H9 (cell line): ENCODE measurements at regions not wholly inside any gene's neighbourhood (a gene's known extent, or its start where the extent isn't known, plus 50 kb on each side); places are given as distances from the start of the nearest gene placed in this dataset.

Experiments
- DNase-seq: peaks from one replicate; pipeline ENCODE4 v3.0.0-alpha.2; 2017
- H2AFZ ChIP-seq: one replicate; pipeline ENCODE4 v1.6.1; 2013; ENCODE audit warnings: mild to moderate bottlenecking, low read length, control low read depth, moderate library complexity
- H2AK5ac ChIP-seq: 2 replicates; pipeline ENCODE4 v1.6.1; 2013; ENCODE audit warnings: low read length, control low read depth, mixed read lengths; ENCODE audit not compliant: insufficient read length
- H2BK120ac ChIP-seq: one replicate; pipeline ENCODE4 v1.6.1; 2013; ENCODE audit warnings: low read depth, mild to moderate bottlenecking, low read length, control low read depth, inconsistent platforms; ENCODE audit not compliant: poor library complexity, severe bottlenecking
- H2BK12ac ChIP-seq: 2 replicates; pipeline ENCODE4 v1.6.1; 2013; ENCODE audit warnings: low read length, control low read depth, mixed read lengths, low read depth; ENCODE audit not compliant: insufficient read length
- H2BK15ac ChIP-seq: 2 replicates; pipeline ENCODE4 v1.6.1; 2013; ENCODE audit warnings: low read depth, low read length, control low read depth
- H2BK20ac ChIP-seq: one replicate; pipeline ENCODE4 v1.6.1; 2013; ENCODE audit warnings: low read depth, mild to moderate bottlenecking, low read length, control low read depth, inconsistent platforms; ENCODE audit not compliant: poor library complexity, severe bottlenecking
- H2BK5ac ChIP-seq: 2 replicates; pipeline ENCODE4 v1.6.1; 2013; ENCODE audit warnings: low read length, control low read depth, mixed read lengths; ENCODE audit not compliant: insufficient read length
- H3K14ac ChIP-seq: 2 replicates; pipeline ENCODE4 v1.6.1; 2013; ENCODE audit warnings: low read length, control low read depth; ENCODE audit not compliant: insufficient read depth
- H3K18ac ChIP-seq: 2 replicates; pipeline ENCODE4 v1.6.1; 2013; ENCODE audit warnings: low read depth, mild to moderate bottlenecking, mixed read lengths, low read length, control low read depth; ENCODE audit not compliant: insufficient read length
- H3K23ac ChIP-seq: 2 replicates; pipeline ENCODE4 v1.6.1; 2013; ENCODE audit warnings: low read length, control low read depth, mixed read lengths, low read depth; ENCODE audit not compliant: insufficient read length
- H3K23me2 ChIP-seq: 2 replicates; pipeline ENCODE4 v1.6.1; 2013; ENCODE audit warnings: low read depth, mild to moderate bottlenecking, mixed read lengths, low read length, control low read depth; ENCODE audit not compliant: insufficient read length, poor library complexity, severe bottlenecking
- H3K27ac ChIP-seq: 2 replicates; pipeline ENCODE4 v1.5.1; 2013; ENCODE audit warnings: low read length, control low read depth, mixed read lengths, low read depth; ENCODE audit not compliant: insufficient read length
- H3K27me3 ChIP-seq: 2 replicates; pipeline ENCODE4 v1.6.1; 2013; ENCODE audit warnings: low read length, control low read depth, inconsistent platforms; ENCODE audit not compliant: insufficient read depth
- H3K4ac ChIP-seq: 2 replicates; pipeline ENCODE4 v1.6.1; 2013; ENCODE audit warnings: low read depth, mild to moderate bottlenecking, control low read depth, inconsistent platforms, low read length, moderate library complexity
- H3K4me1 ChIP-seq: 2 replicates; pipeline ENCODE4 v1.6.1; 2013; ENCODE audit warnings: low read length, control low read depth, inconsistent platforms; ENCODE audit not compliant: insufficient read depth
- H3K4me2 ChIP-seq: 2 replicates; pipeline ENCODE4 v1.6.1; 2013; ENCODE audit warnings: low read length, control low read depth, mixed read lengths; ENCODE audit not compliant: insufficient read length, insufficient read depth
- H3K56ac ChIP-seq: 2 replicates; pipeline ENCODE4 v1.6.1; 2013; ENCODE audit warnings: low read depth, mild to moderate bottlenecking, mixed read lengths, low read length, control low read depth; ENCODE audit not compliant: insufficient read length
- H3K79me1 ChIP-seq: 2 replicates; pipeline ENCODE4 v1.6.1; 2013; ENCODE audit warnings: low read depth, mild to moderate bottlenecking, moderate library complexity, low read length, control low read depth, inconsistent platforms; ENCODE audit not compliant: insufficient read depth, poor library complexity, severe bottlenecking
- H3K79me2 ChIP-seq: 2 replicates; pipeline ENCODE4 v1.6.1; 2013; ENCODE audit warnings: low read length, control low read depth, inconsistent platforms; ENCODE audit not compliant: insufficient read depth
- H3K9ac ChIP-seq: 2 replicates; pipeline ENCODE4 v1.6.1; 2013; ENCODE audit warnings: low read length, control low read depth, mixed read lengths; ENCODE audit not compliant: insufficient read length; ENCODE audit errors: extremely low read depth
- H3K9me3 ChIP-seq: one replicate; pipeline ENCODE4 v1.6.1; 2013; ENCODE audit warnings: low read depth, low read length, inconsistent platforms; ENCODE audit not compliant: control insufficient read depth
- H3T11ph ChIP-seq: one replicate; pipeline ENCODE4 v1.6.1; 2013; ENCODE audit warnings: mild to moderate bottlenecking, low read length, control low read depth, inconsistent platforms
- H4K20me1 ChIP-seq: one replicate; pipeline ENCODE4 v1.6.1; 2013; ENCODE audit not compliant: control insufficient read depth, insufficient read length, insufficient read depth
- H4K5ac ChIP-seq: 2 replicates; pipeline ENCODE4 v1.6.1; 2013; ENCODE audit warnings: low read depth, mild to moderate bottlenecking, mixed read lengths, low read length, control low read depth; ENCODE audit not compliant: insufficient read length
- H4K8ac ChIP-seq: replicated peaks from 2 replicates; pipeline ENCODE4 v1.6.1; 2013; ENCODE audit warnings: low read length, control low read depth, mixed read lengths, low read depth; ENCODE audit not compliant: insufficient read length
- H4K91ac ChIP-seq: 2 replicates; pipeline ENCODE4 v1.6.1; 2013; ENCODE audit warnings: low read depth, mild to moderate bottlenecking, moderate library complexity, mixed read lengths, low read length, control low read depth; ENCODE audit not compliant: insufficient read length
- H3K27ac Mint-ChIP-seq, 3 experiments: 2 replicates in 2 of 3; 3 replicates in 1 of 3; pipeline ENCODE4 v1.8.0; 2020 to 2021; ENCODE audit warnings: mixed read lengths in 3 of 3, mild to moderate bottlenecking in 1 of 3, moderate library complexity in 1 of 3
- H3K27me3 Mint-ChIP-seq: 2 replicates; pipeline ENCODE4 v1.8.0; 2021; ENCODE audit warnings: low read depth, mild to moderate bottlenecking, moderate library complexity, mixed read lengths
- H3K36me3 Mint-ChIP-seq, 3 experiments: 2 replicates in 2 of 3; 3 replicates in 1 of 3; pipeline ENCODE4 v1.8.0; 2020 to 2021; ENCODE audit warnings: low read depth in 3 of 3, mixed read lengths in 3 of 3; ENCODE audit not compliant: insufficient read depth in 1 of 3
- H3K4me1 Mint-ChIP-seq, 2 experiments: 2 replicates each; pipeline ENCODE4 v1.8.0; 2020; ENCODE audit warnings: mixed read lengths in 2 of 2
- H3K4me3 Mint-ChIP-seq, 2 experiments: 2 replicates in 1 of 2; 3 replicates in 1 of 2; pipeline ENCODE4 v1.8.0; 2020 to 2021; ENCODE audit warnings: mild to moderate bottlenecking in 2 of 2, mixed read lengths in 2 of 2, moderate library complexity in 1 of 2
- H3K9me3 Mint-ChIP-seq, 2 experiments: 2 replicates in 1 of 2; 3 replicates in 1 of 2; pipeline ENCODE4 v1.8.0; 2020; ENCODE audit warnings: mild to moderate bottlenecking in 2 of 2, mixed read lengths in 2 of 2, moderate library complexity in 1 of 2
- CTCF ChIP-seq: fragments of 200-600 bp; sonication (generic); conservative IDR thresholded peaks from 3 replicates; pipeline ENCODE4 v1.8.0; 2021; ENCODE audit warnings: antibody characterized with exemption, mild to moderate bottlenecking
- WGBS: extraction: QIAGEN DNeasy Blood & Tissue Kit; methylation state at CpG from one replicate; pipeline ENCODE4 v1.1.7; 2013; ENCODE audit warnings: missing lambda C conversion rate, low lambda C conversion rate, mixed read lengths; ENCODE audit not compliant: insufficient read length; ENCODE audit errors: extremely low coverage; 5-methylcytosine and 5-hydroxymethylcytosine counted together

- Histone ChIP-seq H4K91ac (no peak overlapping the region), H2BK120ac (no peak overlapping the region), H3K4me2 (no peak overlapping the region), H3K18ac (no peak overlapping the region), H4K5ac (no peak overlapping the region), H3K9me3 (no peaks in the 10 kb centered on the region), H2AK5ac (no peak overlapping the region), H3K56ac (no peak overlapping the region), H4K20me1 (no peaks in the 10 kb centered on the region), H3K79me2 (no peaks in the 10 kb centered on the region), H3K27me3 (no peaks in the 10 kb centered on the region), H2BK12ac (no peak overlapping the region), H2BK15ac (no peak overlapping the region), H3K14ac (no peak overlapping the region), H3K9ac (no peak overlapping the region), H2BK20ac (no peak overlapping the region), H4K8ac (no peak overlapping the region), H3K79me1 (no peaks in the 10 kb centered on the region), H3K4ac (no peak overlapping the region), H3K4me1 (no peaks in the 10 kb centered on the region), H3K23ac (no peak overlapping the region), H2AFZ (no peak overlapping the region), H3T11ph (no peak overlapping the region), H3K27ac (no peak overlapping the region), H2BK5ac (no peak overlapping the region), H3K23me2 (no peaks in the 10 kb centered on the region)
- Mint-ChIP-seq H3K27me3 (no peaks in the 10 kb centered on the region), H3K36me3 (no peaks in the 10 kb centered on the region), H3K4me3 (no peak overlapping the region), H3K4me1 (peaks cover 4 to 6% of the 10 kb centered on the region in 2 experiments; a peak in 1 of 4 replicates), H3K9me3 (no peaks in the 10 kb centered on the region), H3K27ac (no peak overlapping the region)
- DNase-seq = no peak
- no CpG with 5 or more reads among the region's 2 CpGs for WGBS
- no peak for TF ChIP-seq CTCF
Measured at GRCh38 chr10:80708185-80708584, 170.5 kb downstream of the SH2D4B start.
